ENCODE measurements at regions not wholly inside any gene's neighbourhood (a gene's known extent, or its start where the extent isn't known, plus 50 kb on each side); places are given as distances from the start of the nearest gene placed in this dataset.

DNA sequence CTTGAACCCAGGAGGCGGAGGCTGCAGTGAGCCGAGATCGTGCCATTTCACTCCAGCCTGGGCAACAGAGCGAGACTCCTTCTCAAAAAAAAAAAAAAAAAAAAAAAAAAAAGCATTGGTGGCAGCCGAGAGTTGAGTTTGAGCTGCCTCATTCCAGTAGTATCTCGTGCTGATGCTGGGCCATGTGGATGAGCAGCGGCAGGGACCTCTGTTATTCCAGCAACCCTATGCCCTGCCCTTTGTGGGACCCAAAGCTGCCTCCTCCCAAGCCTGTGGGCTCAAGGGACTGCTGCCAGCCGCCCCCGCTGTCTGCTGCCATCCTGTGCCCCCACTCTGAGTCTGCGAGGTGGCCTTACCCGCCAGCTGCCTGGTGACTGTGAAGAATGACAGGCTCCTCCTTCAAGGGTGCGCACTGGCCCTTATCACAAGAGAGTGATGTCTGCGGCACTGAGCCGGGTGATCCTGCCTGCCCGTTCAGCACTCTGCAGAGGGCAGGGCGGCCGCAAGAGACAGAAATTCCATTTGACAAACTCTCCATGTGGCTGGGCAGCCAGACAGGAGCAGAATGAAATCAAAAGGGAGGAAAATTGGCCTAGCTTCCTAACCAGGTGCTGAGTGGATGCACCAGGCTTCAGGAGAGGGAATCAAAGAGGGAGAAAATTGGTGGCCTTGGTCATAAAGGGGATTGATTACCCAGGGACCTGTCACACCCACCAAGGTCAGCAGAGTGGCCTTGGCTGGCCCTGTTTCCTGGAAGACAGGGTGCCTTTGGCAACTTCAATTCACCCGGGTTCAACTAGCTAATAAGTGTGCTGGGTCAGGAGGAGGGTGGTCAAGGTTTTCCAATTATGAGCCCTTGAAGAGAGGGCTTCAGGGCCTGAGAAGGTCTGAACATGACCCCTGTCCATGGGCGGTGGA is 65.3 kb upstream of the ZMIZ1 start:
- no peak for ATAC-seq (ENCODE audit: insufficient number of reproducible peaks, low FRiP score, low read depth)
- no peaks in the 10 kb centered on the region for H3K27me3 ChIP-seq (replicated peaks; ENCODE audit: insufficient read depth)

DNA sequence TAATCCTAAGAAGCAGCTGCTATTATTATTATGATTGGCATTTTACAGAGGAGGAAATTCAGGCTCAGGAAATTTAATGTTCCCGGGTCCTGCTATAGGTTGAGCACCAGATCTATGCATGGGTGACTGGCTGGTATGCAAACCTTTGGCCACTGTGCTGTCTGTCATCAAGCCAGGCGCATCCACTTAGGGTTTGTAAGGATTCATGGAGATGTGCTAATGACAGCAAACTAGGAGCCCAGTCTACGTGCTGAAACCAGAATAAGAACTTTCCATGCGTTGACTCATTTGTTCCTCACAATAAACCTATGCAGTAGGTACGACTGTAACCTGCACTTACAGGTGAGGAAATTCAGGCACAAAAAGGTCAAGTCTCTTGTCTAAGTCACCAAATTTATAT is 64.5 kb upstream of the ZMIZ1 start:
- TF ChIP-seq, protein P1, sequence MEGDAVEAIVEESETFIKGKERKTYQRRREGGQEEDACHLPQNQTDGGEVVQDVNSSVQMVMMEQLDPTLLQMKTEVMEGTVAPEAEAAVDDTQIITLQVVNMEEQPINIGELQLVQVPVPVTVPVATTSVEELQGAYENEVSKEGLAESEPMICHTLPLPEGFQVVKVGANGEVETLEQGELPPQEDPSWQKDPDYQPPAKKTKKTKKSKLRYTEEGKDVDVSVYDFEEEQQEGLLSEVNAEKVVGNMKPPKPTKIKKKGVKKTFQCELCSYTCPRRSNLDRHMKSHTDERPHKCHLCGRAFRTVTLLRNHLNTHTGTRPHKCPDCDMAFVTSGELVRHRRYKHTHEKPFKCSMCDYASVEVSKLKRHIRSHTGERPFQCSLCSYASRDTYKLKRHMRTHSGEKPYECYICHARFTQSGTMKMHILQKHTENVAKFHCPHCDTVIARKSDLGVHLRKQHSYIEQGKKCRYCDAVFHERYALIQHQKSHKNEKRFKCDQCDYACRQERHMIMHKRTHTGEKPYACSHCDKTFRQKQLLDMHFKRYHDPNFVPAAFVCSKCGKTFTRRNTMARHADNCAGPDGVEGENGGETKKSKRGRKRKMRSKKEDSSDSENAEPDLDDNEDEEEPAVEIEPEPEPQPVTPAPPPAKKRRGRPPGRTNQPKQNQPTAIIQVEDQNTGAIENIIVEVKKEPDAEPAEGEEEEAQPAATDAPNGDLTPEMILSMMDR (IDR thresholded peaks at IDR 0.05): no peak
- H3K4me3 ChIP-seq: no peak overlapping the region
- H3K27ac ChIP-seq: no peak overlapping the region
- no peaks in the 10 kb centered on the region for H3K27me3 ChIP-seq (replicated peaks; ENCODE audit: insufficient read depth)
- H3K4me1 ChIP-seq (ENCODE audit: control insufficient read depth in 1 of 2, low read depth in 2 of 2): no peaks in the 10 kb centered on the region
- H3K36me3 ChIP-seq: no peaks in the 10 kb centered on the region
- H3K9me3 ChIP-seq: no peaks in the 10 kb centered on the region
- no peak for ATAC-seq (ENCODE audit: insufficient number of reproducible peaks, low FRiP score, low read depth)
- no peak for DNase-seq (ENCODE audit: low spot score)

More for the DNA sequence above, 65.3 kb upstream of the ZMIZ1 start:
- Histone ChIP-seq H3K36me3 (no peaks in the 10 kb centered on the region), H3K9me3 (no peaks in the 10 kb centered on the region), H3K27ac (no peak overlapping the region), H3K4me1 (ENCODE audit: control insufficient read depth in 1 of 2, low read depth in 2 of 2) (no peaks in the 10 kb centered on the region), H3K4me3 (no peak overlapping the region)
- no peak for DNase-seq (ENCODE audit: low spot score)
- TF ChIP-seq, protein P1 (IDR thresholded peaks at IDR 0.05): no peak

DNA sequence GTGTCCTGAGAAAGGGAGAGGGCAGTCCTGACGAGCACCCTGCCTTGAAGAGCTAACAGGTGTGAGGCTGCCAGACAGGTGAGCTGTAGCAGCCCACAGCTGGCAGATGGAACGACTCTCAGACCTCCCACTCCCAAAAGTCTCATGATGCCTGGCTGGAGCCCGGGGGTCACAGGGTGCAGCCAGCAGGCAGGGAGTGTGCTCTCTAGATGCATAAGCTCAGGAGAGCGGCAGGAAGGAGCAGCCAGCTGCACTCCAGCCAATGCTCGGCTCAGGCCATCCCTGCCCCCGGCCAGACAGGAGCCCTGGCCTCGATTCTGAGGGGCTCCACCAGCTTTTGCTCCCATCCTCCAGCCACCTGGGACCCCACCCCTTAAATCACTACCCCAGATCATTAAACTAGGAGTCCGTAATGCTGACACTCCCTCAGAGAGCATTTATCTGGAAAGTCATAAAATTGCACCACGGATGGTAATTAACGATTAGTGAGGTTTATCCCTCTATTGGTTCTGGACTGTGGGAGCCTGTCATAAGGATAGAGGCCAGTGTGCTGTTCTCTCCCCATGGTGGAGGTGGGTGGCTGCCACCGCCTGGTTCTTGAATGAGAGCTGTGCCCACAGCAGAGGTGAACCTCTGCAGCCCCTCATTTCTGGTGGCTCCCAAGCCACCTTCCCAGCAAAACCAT is 63.5 kb upstream of the ZMIZ1 start:
- no peak for DNase-seq (ENCODE audit: low spot score)
- no peaks in the 10 kb centered on the region for H3K27me3 ChIP-seq (replicated peaks; ENCODE audit: insufficient read depth)
- ATAC-seq (ENCODE audit: insufficient number of reproducible peaks, low FRiP score, low read depth): no peak
- no peaks in the 10 kb centered on the region for H3K9me3 ChIP-seq
- H3K4me3 ChIP-seq: no peak overlapping the region
- H3K36me3 ChIP-seq: no peaks in the 10 kb centered on the region
- no peak overlapping the region for H3K27ac ChIP-seq
- TF ChIP-seq, protein P1 (IDR thresholded peaks at IDR 0.05): no peak
- no peaks in the 10 kb centered on the region for H3K4me1 ChIP-seq (ENCODE audit: control insufficient read depth in 1 of 2, low read depth in 2 of 2)

DNA sequence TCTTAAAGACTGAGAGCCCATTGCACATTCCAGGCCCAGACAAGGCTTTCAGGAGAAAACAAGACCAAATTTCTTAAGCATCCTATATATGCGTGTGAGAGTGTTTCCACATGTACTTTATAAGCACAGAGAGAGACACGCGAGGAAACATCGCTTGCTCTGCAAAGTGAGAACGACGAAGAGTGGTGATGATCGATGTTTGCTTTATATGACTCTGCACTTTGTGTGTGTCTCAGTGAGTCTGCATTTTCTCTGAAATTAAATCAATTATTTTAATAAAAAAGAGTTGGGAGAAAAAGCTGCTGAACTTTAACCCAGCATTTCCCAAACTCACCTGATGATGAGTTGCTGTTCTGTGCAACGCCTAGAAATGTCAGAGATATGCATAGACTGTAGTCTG is 61.7 kb upstream of the ZMIZ1 start:
- Histone ChIP-seq H3K9me3 (no peaks in the 10 kb centered on the region), H3K4me3 (no peak overlapping the region), H3K4me1 (ENCODE audit: control insufficient read depth in 1 of 2, low read depth in 2 of 2) (no peaks in the 10 kb centered on the region), H3K27me3 (replicated peaks; ENCODE audit: insufficient read depth) (no peaks in the 10 kb centered on the region), H3K36me3 (no peaks in the 10 kb centered on the region), H3K27ac (no peak overlapping the region)
- TF ChIP-seq, protein P1 (IDR thresholded peaks at IDR 0.05): no peak
- ATAC-seq (ENCODE audit: insufficient number of reproducible peaks, low FRiP score, low read depth): no peak
- no peak for DNase-seq (ENCODE audit: low spot score)

Data from thoracic aorta (tissue), 2 donors.